ENCODE measurements at regions not wholly inside any gene's neighbourhood (a gene's known extent, or its start where the extent isn't known, plus 50 kb on each side); places are given as distances from the start of the nearest gene placed in this dataset.
"Not testable (repeated sequence)": the region's sequence is repeated elsewhere in the genome, so short reads cannot be mapped to it uniquely, and the experiment has no call there.

DNA sequence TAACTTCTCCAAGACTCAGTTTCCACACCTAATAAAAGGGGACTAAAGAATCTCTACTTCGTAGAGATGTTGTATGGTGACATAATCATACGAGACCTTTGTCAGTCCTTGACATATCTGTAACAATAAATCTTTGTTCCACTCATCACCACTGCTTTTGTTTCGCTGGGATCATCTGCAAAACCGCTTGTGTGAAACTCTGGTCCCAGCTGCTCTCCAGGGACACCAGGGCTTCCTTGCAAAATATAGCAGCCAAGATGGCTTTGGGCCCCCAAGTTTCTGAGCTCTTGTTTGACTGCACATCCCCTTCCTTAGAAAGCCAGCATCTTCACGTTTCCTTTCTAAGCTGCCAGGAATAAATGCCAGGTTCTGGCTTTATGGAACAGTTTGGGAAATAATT, 110.5 kb upstream of the RRN3 start:
- DNase-seq (ENCODE audit: low read depth, low spot score): not testable (repeated sequence)

DNA sequence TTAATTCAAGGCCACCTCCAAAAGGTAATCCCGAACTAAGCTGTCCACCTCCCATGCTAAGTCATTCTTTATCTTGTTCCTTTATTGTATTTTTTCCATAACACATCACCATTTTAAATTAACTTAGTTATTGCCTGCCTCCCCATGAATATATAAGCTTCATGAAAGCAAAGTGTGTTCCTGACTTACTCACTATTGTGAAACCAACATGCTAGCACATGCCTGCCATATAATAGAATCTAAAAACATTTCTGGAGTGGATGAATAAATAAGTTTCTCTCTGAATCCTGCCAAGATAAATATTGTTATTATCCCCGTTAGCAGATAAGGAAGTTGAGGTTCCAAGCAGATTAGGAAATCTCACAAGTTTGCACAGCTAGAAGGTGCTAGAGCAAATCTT, 98.7 kb upstream of the RRN3 start:
- not testable (repeated sequence) for DNase-seq (ENCODE audit: low read depth, low spot score)

DNA sequence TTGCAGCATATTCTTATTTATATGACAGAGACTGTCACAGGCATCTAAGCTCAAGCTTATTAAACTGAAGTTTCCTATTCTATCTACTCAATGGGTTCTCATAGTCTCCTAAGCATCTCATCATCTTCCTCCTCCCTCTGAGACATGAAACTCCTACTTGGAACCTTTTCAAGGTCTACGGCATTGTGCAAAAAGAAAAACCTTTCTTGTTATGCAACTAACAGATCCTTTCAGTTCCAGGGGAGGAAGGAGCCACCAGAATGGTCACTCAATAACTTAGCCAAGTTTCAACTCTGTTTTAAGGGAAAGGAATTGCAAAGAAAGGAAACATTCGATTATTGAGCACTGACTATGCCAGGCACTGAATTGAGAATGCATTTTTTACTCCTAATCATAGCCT, 98.1 kb upstream of the RRN3 start:
- not testable (repeated sequence) for DNase-seq (ENCODE audit: low read depth, low spot score)

DNA sequence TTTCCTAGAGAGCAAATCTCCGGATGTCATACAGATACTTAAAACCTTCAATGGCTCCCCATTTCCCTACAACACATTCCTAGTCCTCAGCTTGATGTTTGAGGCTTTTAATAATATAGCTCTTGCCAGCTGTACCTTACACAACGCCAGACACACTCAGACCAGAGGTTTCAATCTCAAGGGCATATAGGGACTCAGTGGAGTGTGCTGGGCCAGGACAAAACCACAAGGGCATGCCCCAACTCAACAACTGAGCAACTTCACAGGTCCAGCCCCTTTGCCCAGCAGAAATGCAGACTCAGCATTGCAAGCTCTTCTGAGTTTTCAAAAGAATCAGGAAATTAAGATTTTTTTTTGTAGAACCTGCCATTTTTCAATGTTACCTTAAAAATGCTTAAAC, 95.4 kb upstream of the RRN3 start:
- DNase-seq (ENCODE audit: low read depth, low spot score): not testable (repeated sequence)
